PC-3 (cell line): ENCODE measurements at regions not wholly inside any gene's neighbourhood (a gene's known extent, or its start where the extent isn't known, plus 50 kb on each side); places are given as distances from the start of the nearest gene placed in this dataset.

Source experiments
- CTCF ChIP-seq: fragments of 300-600 bp; sonication (generic); conservative IDR thresholded peaks from 2 replicates; pipeline ENCODE4 v1.5.1; 2017; ENCODE audit warnings: antibody characterized with exemption, low read depth, mild to moderate bottlenecking, low read length
- EZH2 ChIP-seq: fragments of 300-600 bp; sonication (generic); IDR thresholded peaks from one replicate; pipeline ENCODE4 v1.6.1; 2017; ENCODE audit warnings: antibody characterized with exemption, mild to moderate bottlenecking, low read length; ENCODE audit not compliant: unreplicated experiment
- EZH2phosphoT487 ChIP-seq: fragments of 300-600 bp; sonication (generic); IDR thresholded peaks from 2 replicates; pipeline ENCODE4 v1.6.1; 2018; ENCODE audit warnings: mild to moderate bottlenecking, antibody characterized with exemption, low read length, borderline replicate concordance

- TF ChIP-seq CTCF (no peak), EZH2 (no peak), EZH2phosphoT487 (no peak)
These were observed 136.2 kb downstream of the SMAD6 start for GRCh38 chr15:66838202-66838601.
